ENCODE measurements at regions not wholly inside any gene's neighbourhood (a gene's known extent, or its start where the extent isn't known, plus 50 kb on each side); places are given as distances from the start of the nearest gene placed in this dataset.

DNA sequence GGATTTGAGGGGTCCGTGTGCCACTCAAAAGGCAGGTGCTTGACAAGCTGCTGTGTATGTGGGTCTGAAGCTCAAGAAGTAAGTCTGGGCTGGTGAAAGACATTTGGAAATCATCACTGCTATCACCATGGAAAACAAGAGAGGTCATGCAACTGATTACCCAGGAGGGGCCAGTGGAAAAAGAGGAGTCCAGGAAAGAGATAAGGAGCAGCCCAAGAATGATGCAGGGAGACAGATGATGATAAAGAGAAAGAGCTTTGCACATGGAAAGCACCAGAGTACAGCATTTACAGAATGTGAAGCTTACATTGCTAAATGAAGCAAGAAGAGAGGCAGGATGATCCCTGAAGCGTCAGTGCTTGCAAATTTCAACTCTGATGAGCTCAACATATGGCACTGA, 203.2 kb downstream of the SETD4 start:
- H3F3A ChIP-seq (ENCODE audit: low read depth), result no peaks in the 10 kb centered on the region
- no peak overlapping the region for H3K4me3 ChIP-seq (ENCODE audit: low read length, poor library complexity, severe bottlenecking)
- no peaks in the 10 kb centered on the region for H3K9me3 ChIP-seq (ENCODE audit: insufficient read depth, low read depth, low read length)
- no peaks in the 10 kb centered on the region for H3K36me3 ChIP-seq (ENCODE audit: insufficient read depth, low read length)
- H3K9me2 ChIP-seq (replicated peaks; ENCODE audit: low read depth, low read length), result no peaks in the 10 kb centered on the region
- H3K9ac ChIP-seq (ENCODE audit: low read depth, low read length, poor library complexity, severe bottlenecking), result no peak overlapping the region
- no peaks in the 10 kb centered on the region for H3K27me3 ChIP-seq (ENCODE audit: insufficient read depth, low read length, poor library complexity, severe bottlenecking)
- no peaks in the 10 kb centered on the region for H3K4me1 ChIP-seq (ENCODE audit: insufficient read depth, low read length, poor library complexity, severe bottlenecking)
- no peaks in the 10 kb centered on the region for H4K20me1 ChIP-seq (ENCODE audit: insufficient read depth, low read length, poor library complexity, severe bottlenecking)
- H3K4me2 ChIP-seq (ENCODE audit: low read depth, low read length, poor library complexity, severe bottlenecking), result no peak overlapping the region
- TF ChIP-seq EZH2phosphoT487 (IDR thresholded peaks at IDR 0.05; ENCODE audit: borderline replicate concordance), result no peak
- TF ChIP-seq, protein P1, sequence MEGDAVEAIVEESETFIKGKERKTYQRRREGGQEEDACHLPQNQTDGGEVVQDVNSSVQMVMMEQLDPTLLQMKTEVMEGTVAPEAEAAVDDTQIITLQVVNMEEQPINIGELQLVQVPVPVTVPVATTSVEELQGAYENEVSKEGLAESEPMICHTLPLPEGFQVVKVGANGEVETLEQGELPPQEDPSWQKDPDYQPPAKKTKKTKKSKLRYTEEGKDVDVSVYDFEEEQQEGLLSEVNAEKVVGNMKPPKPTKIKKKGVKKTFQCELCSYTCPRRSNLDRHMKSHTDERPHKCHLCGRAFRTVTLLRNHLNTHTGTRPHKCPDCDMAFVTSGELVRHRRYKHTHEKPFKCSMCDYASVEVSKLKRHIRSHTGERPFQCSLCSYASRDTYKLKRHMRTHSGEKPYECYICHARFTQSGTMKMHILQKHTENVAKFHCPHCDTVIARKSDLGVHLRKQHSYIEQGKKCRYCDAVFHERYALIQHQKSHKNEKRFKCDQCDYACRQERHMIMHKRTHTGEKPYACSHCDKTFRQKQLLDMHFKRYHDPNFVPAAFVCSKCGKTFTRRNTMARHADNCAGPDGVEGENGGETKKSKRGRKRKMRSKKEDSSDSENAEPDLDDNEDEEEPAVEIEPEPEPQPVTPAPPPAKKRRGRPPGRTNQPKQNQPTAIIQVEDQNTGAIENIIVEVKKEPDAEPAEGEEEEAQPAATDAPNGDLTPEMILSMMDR (conservative IDR thresholded peaks at IDR 0.05; ENCODE audit: low read length), result no peak
- H3K79me2 ChIP-seq (ENCODE audit: insufficient read depth, low read length), result no peaks in the 10 kb centered on the region
- H2AFZ ChIP-seq (ENCODE audit: low read length), result no peak overlapping the region

DNA sequence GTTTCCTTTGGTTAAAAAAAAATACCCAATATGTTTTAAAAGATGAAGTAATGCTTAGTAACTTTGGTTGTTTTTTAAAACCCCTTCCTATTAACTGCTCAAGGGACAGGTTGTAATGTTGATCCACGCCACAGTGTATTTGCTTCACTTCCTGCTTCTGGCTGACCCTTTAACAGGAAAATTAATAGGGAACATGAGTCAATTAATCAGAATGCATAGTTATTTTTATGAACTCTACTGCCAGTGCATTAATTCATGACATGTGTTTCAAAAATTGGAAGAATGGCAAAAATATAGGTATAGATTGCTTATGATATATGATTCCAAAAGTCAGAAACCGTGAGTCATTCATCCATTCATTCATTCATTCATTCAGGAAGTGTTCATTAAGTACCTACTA, 204.8 kb downstream of the SETD4 start:
- Histone ChIP-seq H3K4me3 (ENCODE audit: low read length, poor library complexity, severe bottlenecking) (no peak overlapping the region), H4K20me1 (ENCODE audit: insufficient read depth, low read length, poor library complexity, severe bottlenecking) (no peaks in the 10 kb centered on the region), H3K79me2 (ENCODE audit: insufficient read depth, low read length) (no peaks in the 10 kb centered on the region), H3K4me2 (ENCODE audit: low read depth, low read length, poor library complexity, severe bottlenecking) (no peak overlapping the region), H3F3A (ENCODE audit: low read depth) (no peaks in the 10 kb centered on the region), H3K36me3 (ENCODE audit: insufficient read depth, low read length) (no peaks in the 10 kb centered on the region), H2AFZ (ENCODE audit: low read length) (no peak overlapping the region), H3K9ac (ENCODE audit: low read depth, low read length, poor library complexity, severe bottlenecking) (no peak overlapping the region), H3K27me3 (ENCODE audit: insufficient read depth, low read length, poor library complexity, severe bottlenecking) (no peaks in the 10 kb centered on the region), H3K4me1 (ENCODE audit: insufficient read depth, low read length, poor library complexity, severe bottlenecking) (no peaks in the 10 kb centered on the region), H3K9me3 (ENCODE audit: insufficient read depth, low read depth, low read length) (no peaks in the 10 kb centered on the region), H3K9me2 (replicated peaks; ENCODE audit: low read depth, low read length) (no peaks in the 10 kb centered on the region)
- no peak for TF ChIP-seq EZH2phosphoT487 (IDR thresholded peaks at IDR 0.05; ENCODE audit: borderline replicate concordance)
- TF ChIP-seq, protein P1 (conservative IDR thresholded peaks at IDR 0.05; ENCODE audit: low read length), result no peak

DNA sequence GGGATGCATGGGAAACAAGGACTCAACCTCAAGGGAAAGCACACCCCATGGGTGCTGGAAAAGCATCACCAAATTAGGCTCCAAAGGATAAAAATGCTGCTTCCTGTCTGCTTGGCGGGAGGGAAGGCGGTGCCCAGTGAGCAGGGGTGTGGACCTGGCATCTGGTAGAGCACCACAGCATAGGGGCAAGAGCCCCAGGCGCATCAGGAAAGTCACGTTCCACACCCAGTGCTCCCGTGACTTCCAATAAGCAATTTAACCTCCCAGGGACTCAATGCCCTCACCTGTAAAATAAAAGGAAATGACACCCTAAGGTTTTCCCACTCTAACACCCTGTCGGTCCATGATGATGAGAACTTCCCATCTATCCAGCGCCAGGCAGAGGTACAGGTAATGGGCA, 206.0 kb downstream of the SETD4 start:
- no peaks in the 10 kb centered on the region for H3K9me3 ChIP-seq (ENCODE audit: insufficient read depth, low read depth, low read length)
- TF ChIP-seq EZH2phosphoT487 (IDR thresholded peaks at IDR 0.05; ENCODE audit: borderline replicate concordance), result no peak
- TF ChIP-seq, protein P1 (conservative IDR thresholded peaks at IDR 0.05; ENCODE audit: low read length), result no peak
- H4K20me1 ChIP-seq (ENCODE audit: insufficient read depth, low read length, poor library complexity, severe bottlenecking), result no peaks in the 10 kb centered on the region
- H3K9ac ChIP-seq (ENCODE audit: low read depth, low read length, poor library complexity, severe bottlenecking), result no peak overlapping the region
- no peaks in the 10 kb centered on the region for H3K27me3 ChIP-seq (ENCODE audit: insufficient read depth, low read length, poor library complexity, severe bottlenecking)
- no peaks in the 10 kb centered on the region for H3K36me3 ChIP-seq (ENCODE audit: insufficient read depth, low read length)
- H3K4me3 ChIP-seq (ENCODE audit: low read length, poor library complexity, severe bottlenecking), result no peak overlapping the region
- H3F3A ChIP-seq (ENCODE audit: low read depth), result no peaks in the 10 kb centered on the region
- H3K9me2 ChIP-seq (replicated peaks; ENCODE audit: low read depth, low read length), result no peaks in the 10 kb centered on the region
- H3K79me2 ChIP-seq (ENCODE audit: insufficient read depth, low read length), result no peaks in the 10 kb centered on the region
- H2AFZ ChIP-seq (ENCODE audit: low read length), result no peak overlapping the region
- H3K4me2 ChIP-seq (ENCODE audit: low read depth, low read length, poor library complexity, severe bottlenecking), result no peak overlapping the region
- H3K4me1 ChIP-seq (ENCODE audit: insufficient read depth, low read length, poor library complexity, severe bottlenecking), result no peaks in the 10 kb centered on the region
